Gastroesophageal sphincter (tissue), 3 donors: ENCODE measurements at regions not wholly inside any gene's neighbourhood (a gene's known extent, or its start where the extent isn't known, plus 50 kb on each side); places are given as distances from the start of the nearest gene placed in this dataset.

Experiments
- CTCF ChIP-seq, 4 experiments: fragments of 200-600 bp in 2 of 4; fragments of 450-650 bp in 2 of 4; sonication (generic) in 1 of 4; IDR thresholded peaks; one replicate each; pipeline ENCODE4 v1.5.1; 2017 to 2019; ENCODE audit warnings: antibody characterized with exemption in 4 of 4, mild to moderate bottlenecking in 2 of 4, moderate library complexity in 2 of 4
- EP300 ChIP-seq: sonication (generic); formaldehyde crosslinking; IDR thresholded peaks from one replicate; pipeline ENCODE4 v1.6.1; 2017; ENCODE audit warnings: antibody characterized with exemption, mild to moderate bottlenecking
- POLR2A ChIP-seq, 2 donors: fragments of 450-650 bp; IDR thresholded peaks; one replicate each; pipeline ENCODE4 v1.6.1; 2017; ENCODE audit warnings: antibody characterized with exemption in 2 of 2, mild to moderate bottlenecking in 2 of 2, moderate library complexity in 1 of 2

- TF ChIP-seq CTCF (IDR thresholded peaks at IDR 0.05) (no peak), POLR2A (IDR thresholded peaks at IDR 0.05) (no peak), EP300 (no peak)
Observed at GRCh38 chr9:104293877-104294276, 199.8 kb downstream of the SMC2 start.
